Glutamatergic neuron (in vitro differentiated cells): ENCODE measurements at regions not wholly inside any gene's neighbourhood (a gene's known extent, or its start where the extent isn't known, plus 50 kb on each side); places are given as distances from the start of the nearest gene placed in this dataset.
"Not testable (repeated sequence)": the region's sequence is repeated elsewhere in the genome, so short reads cannot be mapped to it uniquely, and the experiment has no call there.

ENCODE experiments used
- DNase-seq: peaks from one replicate; pipeline ENCODE4 v3.0.0; 2022
- H3K27ac Mint-ChIP-seq: one replicate; pipeline ENCODE4 v1.8.0; 2020; ENCODE audit warnings: mild to moderate bottlenecking, mixed read lengths, inconsistent platforms; ENCODE audit not compliant: unreplicated experiment
- H3K27me3 Mint-ChIP-seq: one replicate; pipeline ENCODE4 v1.8.0; 2020; ENCODE audit warnings: mild to moderate bottlenecking, moderate library complexity, mixed read lengths, inconsistent platforms; ENCODE audit not compliant: unreplicated experiment
- H3K36me3 Mint-ChIP-seq: one replicate; pipeline ENCODE4 v1.8.0; 2020; ENCODE audit warnings: mild to moderate bottlenecking, mixed read lengths, inconsistent platforms; ENCODE audit not compliant: unreplicated experiment
- H3K4me1 Mint-ChIP-seq: one replicate; pipeline ENCODE4 v1.8.0; 2020; ENCODE audit warnings: mild to moderate bottlenecking, low read depth, mixed read lengths, inconsistent platforms; ENCODE audit not compliant: unreplicated experiment
- H3K4me3 Mint-ChIP-seq: one replicate; pipeline ENCODE4 v1.8.0; 2020; ENCODE audit warnings: mild to moderate bottlenecking, mixed read lengths, inconsistent platforms; ENCODE audit not compliant: unreplicated experiment
- H3K9me3 Mint-ChIP-seq: one replicate; pipeline ENCODE4 v1.8.0; 2020; ENCODE audit warnings: mild to moderate bottlenecking, moderate library complexity, mixed read lengths, inconsistent platforms; ENCODE audit not compliant: unreplicated experiment
- microRNA-seq: library from miRNA; unstranded; fragments of <30 nt; microRNA quantifications from one replicate; pipeline ENCODE4, GENCODE V29; 2020; ENCODE audit not compliant: unreplicated experiment
- TF ChIP-seq, protein P1 (sequence below): fragments of 200-600 bp; sonication (generic); IDR thresholded peaks from one replicate; pipeline ENCODE4 v1.5.0; 2021; ENCODE audit not compliant: partially characterized antibody, unreplicated experiment

DNA sequence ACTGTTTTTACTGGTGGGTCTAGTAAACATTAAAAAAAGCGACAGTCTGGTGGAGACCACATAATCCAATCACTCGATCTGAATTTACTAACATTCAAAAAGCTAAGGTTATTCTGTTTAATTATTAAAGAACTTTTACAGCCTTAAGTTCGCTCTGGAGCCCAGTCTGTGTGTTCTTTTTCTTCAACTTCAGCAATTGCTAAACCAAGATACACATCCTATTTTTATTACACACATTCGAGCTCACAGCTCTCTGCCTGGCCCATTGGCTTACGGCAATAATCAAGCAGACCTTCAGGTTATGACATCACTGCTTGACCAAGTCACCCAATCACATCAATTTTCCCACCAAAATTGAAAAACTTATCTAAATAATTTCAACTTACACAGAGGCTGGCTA, 57.4 kb upstream of the PRSS16 start:
- TF ChIP-seq, protein P1, sequence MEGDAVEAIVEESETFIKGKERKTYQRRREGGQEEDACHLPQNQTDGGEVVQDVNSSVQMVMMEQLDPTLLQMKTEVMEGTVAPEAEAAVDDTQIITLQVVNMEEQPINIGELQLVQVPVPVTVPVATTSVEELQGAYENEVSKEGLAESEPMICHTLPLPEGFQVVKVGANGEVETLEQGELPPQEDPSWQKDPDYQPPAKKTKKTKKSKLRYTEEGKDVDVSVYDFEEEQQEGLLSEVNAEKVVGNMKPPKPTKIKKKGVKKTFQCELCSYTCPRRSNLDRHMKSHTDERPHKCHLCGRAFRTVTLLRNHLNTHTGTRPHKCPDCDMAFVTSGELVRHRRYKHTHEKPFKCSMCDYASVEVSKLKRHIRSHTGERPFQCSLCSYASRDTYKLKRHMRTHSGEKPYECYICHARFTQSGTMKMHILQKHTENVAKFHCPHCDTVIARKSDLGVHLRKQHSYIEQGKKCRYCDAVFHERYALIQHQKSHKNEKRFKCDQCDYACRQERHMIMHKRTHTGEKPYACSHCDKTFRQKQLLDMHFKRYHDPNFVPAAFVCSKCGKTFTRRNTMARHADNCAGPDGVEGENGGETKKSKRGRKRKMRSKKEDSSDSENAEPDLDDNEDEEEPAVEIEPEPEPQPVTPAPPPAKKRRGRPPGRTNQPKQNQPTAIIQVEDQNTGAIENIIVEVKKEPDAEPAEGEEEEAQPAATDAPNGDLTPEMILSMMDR: no peak
- no peaks in the 10 kb centered on the region for H3K9me3 Mint-ChIP-seq

DNA sequence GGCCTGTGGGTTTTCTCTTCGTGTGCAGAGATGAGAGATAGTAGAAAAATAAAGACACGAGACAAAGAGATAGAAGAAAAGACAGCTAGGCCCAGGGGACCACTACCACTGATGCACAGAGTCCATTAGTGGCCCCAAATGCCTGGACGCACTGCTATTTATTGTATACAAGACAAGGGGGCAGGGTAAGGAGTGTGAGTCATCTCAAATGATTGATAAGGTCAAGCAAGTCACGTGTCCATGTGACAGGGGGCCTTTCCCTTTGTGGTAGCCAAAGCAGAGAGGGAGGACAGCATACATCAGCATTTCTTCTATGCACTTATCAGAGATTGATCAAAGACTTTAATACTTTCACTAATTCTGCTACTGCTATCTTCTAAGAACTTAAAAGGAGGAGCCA, 53.0 kb upstream of the PRSS16 start:
- H3K4me3 Mint-ChIP-seq: peak overlapping the region; percentile 14
- not testable (repeated sequence) for H3K27me3 Mint-ChIP-seq, H3K4me1 Mint-ChIP-seq, H3K9me3 Mint-ChIP-seq, H3K36me3 Mint-ChIP-seq, DNase-seq
- H3K27ac Mint-ChIP-seq: peak overlapping the region; percentile 60

More for the DNA sequence above, 57.4 kb upstream of the PRSS16 start:
- H3K27ac Mint-ChIP-seq: no peak overlapping the region
- peaks cover 7% of the 10 kb centered on the region for H3K4me1 Mint-ChIP-seq
- no peak overlapping the region for H3K4me3 Mint-ChIP-seq
- no peaks in the 10 kb centered on the region for H3K27me3 Mint-ChIP-seq
- no peaks in the 10 kb centered on the region for H3K36me3 Mint-ChIP-seq
- DNase-seq: no peak

GRCh38 chr6:27195547-27195946, 52.0 kb upstream of the PRSS16 start:
- H3K4me3 Mint-ChIP-seq, H3K4me1 Mint-ChIP-seq, H3K9me3 Mint-ChIP-seq, H3K27me3 Mint-ChIP-seq, DNase-seq, H3K27ac Mint-ChIP-seq, H3K36me3 Mint-ChIP-seq: not testable (repeated sequence)

Small RNAs in the stretch of these regions (microRNA-seq; reads per million reads assigned to microRNA genes)
- gene MIR3143: 4.0 reads per million, percentile 27 among the genes with 10 or more reads in this experiment
